Endothelial cell of umbilical vein (primary cell): ENCODE measurements at regions not wholly inside any gene's neighbourhood (a gene's known extent, or its start where the extent isn't known, plus 50 kb on each side); places are given as distances from the start of the nearest gene placed in this dataset.

Experiments used
- BruUV-seq: library from RNA; stranded (reverse); fragments of 400-500 nt; replicated peaks from 2 replicates; lab custom pipeline; 2021; lab: Mats Ljungman, UMichigan
- CTCF ChIA-PET: fragments of 300-600, 350-600 bp; sonication (Branson Sonifier 250); formaldehyde crosslinking; loops from one replicate; lab custom pipeline; 2021; ENCODE audit warnings: antibody characterized with exemption, inconsistent platforms; lab: Charles Lee
- POLR2A ChIA-PET: fragments of 300-600, 350-600 bp; sonication (Branson Sonifier 250); formaldehyde crosslinking; loops from one replicate; lab custom pipeline; 2021; ENCODE audit warnings: antibody characterized with exemption, inconsistent platforms; lab: Charles Lee
- DNase-seq: peaks from one replicate; pipeline ENCODE4 v3.0.0-alpha.2; 2011; ENCODE audit warnings: low read depth, low spot score
- FAIRE-seq: peaks from 2 replicates; lab custom pipeline; 2011; peaks lifted over from hg19 to GRCh38; lab: Jason Lieb, UNC
- H2AFZ ChIP-seq: 2 replicates; pipeline ENCODE4 v1.6.0; 2012; ENCODE audit warnings: low read depth, low read length, control low read depth, inconsistent platforms
- H3K27ac ChIP-seq: 2 replicates; pipeline ENCODE4 v1.5.1; 2011; ENCODE audit warnings: low read depth, mild to moderate bottlenecking, control low read depth, low read length, moderate library complexity; ENCODE audit not compliant: insufficient read depth
- H3K27me3 ChIP-seq, 2 experiments: 2 replicates each; pipeline versions ENCODE4 v1.6.0 to v1.6.1; 2011; ENCODE audit warnings: low read length in 2 of 2, mixed read lengths in 1 of 2; ENCODE audit not compliant: control insufficient read depth in 2 of 2, insufficient read depth in 2 of 2
- H3K36me3 ChIP-seq, 2 experiments: 2 replicates in 1 of 2; 3 replicates in 1 of 2; pipeline ENCODE4 v1.5.1; 2011; ENCODE audit warnings: low read length in 2 of 2, mild to moderate bottlenecking in 1 of 2, moderate library complexity in 1 of 2; ENCODE audit not compliant: control insufficient read depth in 2 of 2, insufficient read depth in 2 of 2; ENCODE audit errors: extremely low read depth in 1 of 2
- H3K4me1 ChIP-seq: 3 replicates; pipeline ENCODE4 v1.5.1; 2011; ENCODE audit warnings: mild to moderate bottlenecking, low read length; ENCODE audit not compliant: control insufficient read depth, insufficient read depth; ENCODE audit errors: extremely low read depth
- H3K4me2 ChIP-seq: 2 replicates; pipeline ENCODE4 v1.6.1; 2011; ENCODE audit warnings: low read length, control low read depth, mixed read lengths; ENCODE audit not compliant: insufficient read depth
- H3K4me3 ChIP-seq, 3 experiments: fragments of 200-600 bp in 1 of 3; sonication (generic), shearing (Covaris generic) in 1 of 3; replicated peaks in 1 of 3; 2 replicates each; pipeline ENCODE4 v1.5.1; 2011 to 2016; ENCODE audit warnings: control low read depth in 3 of 3, low read length in 3 of 3, mild to moderate bottlenecking in 2 of 3, inconsistent platforms in 1 of 3, low read depth in 1 of 3, moderate library complexity in 1 of 3; ENCODE audit not compliant: insufficient read depth in 1 of 3
- H3K79me2 ChIP-seq: 2 replicates; pipeline ENCODE4 v1.6.0; 2012; ENCODE audit warnings: low read length, inconsistent platforms; ENCODE audit not compliant: control insufficient read depth, insufficient read depth
- H3K9ac ChIP-seq: replicated peaks from 2 replicates; pipeline ENCODE3; 2011; ENCODE audit warnings: low read length, control low read depth; ENCODE audit not compliant: insufficient read depth; ENCODE audit errors: extremely low read depth
- H3K9me1 ChIP-seq: replicated peaks from 3 replicates; pipeline ENCODE4 v1.6.0; 2011; ENCODE audit warnings: mild to moderate bottlenecking, low read length; ENCODE audit not compliant: control insufficient read depth, insufficient read depth; ENCODE audit errors: extremely low read depth
- H3K9me3 ChIP-seq: replicated peaks from 2 replicates; pipeline ENCODE4 v1.5.1; 2012; ENCODE audit warnings: low read length, inconsistent platforms; ENCODE audit not compliant: control insufficient read depth, insufficient read depth
- H4K20me1 ChIP-seq: replicated peaks from 2 replicates; pipeline ENCODE3; 2011; ENCODE audit warnings: mild to moderate bottlenecking, low read length; ENCODE audit not compliant: control insufficient read depth, insufficient read depth; ENCODE audit errors: extremely low read depth
- CTCF ChIP-seq, 2 donors: IDR thresholded peaks; 1 replicate in 1 of 2; 2 replicates in 1 of 2; pipeline ENCODE4 v1.5.1; 2011; ENCODE audit warnings: low read length in 2 of 2, mild to moderate bottlenecking in 2 of 2, moderate library complexity in 2 of 2, control low read depth in 1 of 2, inconsistent platforms in 1 of 2, low read depth in 1 of 2; ENCODE audit not compliant: insufficient read depth in 1 of 2; ENCODE audit errors: extremely low read depth in 1 of 2
- EZH2 ChIP-seq: IDR thresholded peaks from 2 replicates; pipeline ENCODE4 v1.6.1; 2012; ENCODE audit warnings: borderline replicate concordance, low read depth, mild to moderate bottlenecking, moderate library complexity, low read length, inconsistent platforms; ENCODE audit not compliant: severe bottlenecking
- FOS ChIP-seq: IDR thresholded peaks from 2 replicates; pipeline ENCODE4 v1.6.1; 2011; ENCODE audit warnings: mild to moderate bottlenecking, low read length, moderate library complexity, borderline replicate concordance; ENCODE audit not compliant: insufficient read depth
- GATA2 ChIP-seq: IDR thresholded peaks from 2 replicates; pipeline ENCODE4 v1.7.0; 2011; ENCODE audit warnings: low read depth, mild to moderate bottlenecking, moderate library complexity, mixed read lengths, low read length; ENCODE audit not compliant: insufficient read length, insufficient read depth
- JUN ChIP-seq: IDR thresholded peaks from 2 replicates; pipeline ENCODE4 v1.6.1; 2011; ENCODE audit warnings: borderline replicate concordance, low read depth; ENCODE audit not compliant: insufficient read length, insufficient read depth
- MAX ChIP-seq: IDR thresholded peaks from 2 replicates; pipeline ENCODE4 v1.6.1; 2011; ENCODE audit not compliant: insufficient read depth, insufficient read length
- MYC ChIP-seq: IDR thresholded peaks from one replicate; pipeline ENCODE4 v1.6.1; 2011; ENCODE audit warnings: mild to moderate bottlenecking, low read depth, low read length
- POLR2A ChIP-seq: IDR thresholded peaks from 2 replicates; pipeline ENCODE4 v1.6.1; 2012; ENCODE audit warnings: low read depth, mild to moderate bottlenecking, control low read depth, low read length
- POLR2AphosphoS5 ChIP-seq: IDR thresholded peaks from 2 replicates; pipeline ENCODE4 v1.6.1; 2012; ENCODE audit warnings: low read depth, mild to moderate bottlenecking, control low read depth, low read length, moderate library complexity; ENCODE audit not compliant: insufficient read depth
- dilution Hi-C: fragments of 300-500 bp; cut with MboI; formaldehyde crosslinking; loops from one replicate; pipeline ENCODE4 v1.15.0; 2019; ENCODE audit warnings: low sequenced_read_pairs; ENCODE audit not compliant: extremely low pct_ligation_motif_present
- intact Hi-C: fragments of 100-400 bp; cut with micrococcal nuclease; formaldehyde crosslinking; loops from one replicate; pipeline ENCODE4 v1.10.0; 2022

GRCh38 chr2:52083214-52083613, 1051.3 kb upstream of the NRXN1 start:
- H3K79me2 ChIP-seq, result no peaks in the 10 kb centered on the region
- dilution Hi-C loops, result no loop called here
- intact Hi-C loops, result no loop called here
- no peaks in the 10 kb centered on the region for H3K36me3 ChIP-seq
- BruUV-seq, result no TSS peak
- no peak for TF ChIP-seq POLR2A
- TF ChIP-seq EZH2, result no peak
- TF ChIP-seq CTCF (IDR thresholded peaks at IDR 0.05; ENCODE audit: extremely low read depth in 1 of 2, insufficient read depth in 1 of 2, low read depth in 1 of 2, low read length in 2 of 2), result no peak
- TF ChIP-seq FOS, result no peak
- TF ChIP-seq MAX, result no peak
- TF ChIP-seq GATA2, result no peak
- H3K27me3 ChIP-seq, result no peaks in the 10 kb centered on the region
- no peaks in the 10 kb centered on the region for H3K9me3 ChIP-seq
- H3K4me2 ChIP-seq, result no peak overlapping the region
- ChIA-PET POLR2A (no interaction called here), CTCF (no interaction called here)
- H2AFZ ChIP-seq, result no peak overlapping the region
- H3K9ac ChIP-seq, result no peak overlapping the region
- no peak overlapping the region for H3K27ac ChIP-seq
- no peaks in the 10 kb centered on the region for H3K9me1 ChIP-seq
- no peak for FAIRE-seq
- no peaks in the 10 kb centered on the region for H3K4me1 ChIP-seq
- DNase-seq, result no peak
- H3K4me3 ChIP-seq, result no peak overlapping the region
- H4K20me1 ChIP-seq, result no peaks in the 10 kb centered on the region

- Histone ChIP-seq H3K9me3 (no peaks in the 10 kb centered on the region), H3K79me2 (no peaks in the 10 kb centered on the region), H3K36me3 (no peaks in the 10 kb centered on the region), H3K27ac (no peak overlapping the region), H3K4me1 (no peaks in the 10 kb centered on the region), H4K20me1 (no peaks in the 10 kb centered on the region), H3K4me2 (no peak overlapping the region), H3K9me1 (no peaks in the 10 kb centered on the region), H3K4me3 (no peak overlapping the region), H3K27me3 (no peaks in the 10 kb centered on the region), H2AFZ (no peak overlapping the region), H3K9ac (no peak overlapping the region)
- BruUV-seq, result no TSS peak
- FAIRE-seq (no peak), DNase-seq (no peak)
- ChIA-PET CTCF (no interaction called here), POLR2A (no interaction called here)
- TF ChIP-seq EZH2 (no peak), MYC (no peak), MAX (no peak), CTCF (IDR thresholded peaks at IDR 0.05; ENCODE audit: extremely low read depth in 1 of 2, insufficient read depth in 1 of 2, low read depth in 1 of 2, low read length in 2 of 2) (no peak), POLR2A (no peak), JUN (no peak), POLR2AphosphoS5 (no peak), FOS (no peak), GATA2 (no peak)
- intact Hi-C loops, result no loop called here
- dilution Hi-C loops, result no loop called here
Measured at GRCh38 chr2:52082646-52083045, 1050.7 kb upstream of the NRXN1 start.
